NCI-H2171 treated with DMSO at 0.1 percent for 48 hours (cell line): ENCODE measurements at regions not wholly inside any gene's neighbourhood (a gene's known extent, or its start where the extent isn't known, plus 50 kb on each side); places are given as distances from the start of the nearest gene placed in this dataset.
A peak's percentile ranks its signal among the peaks of the same experiment; 100 is the strongest.
"Not testable (repeated sequence)": the region's sequence is repeated elsewhere in the genome, so short reads cannot be mapped to it uniquely, and the experiment has no call there.

Experiments used
- DNase-seq: peaks from one replicate; lab custom pipeline; 2025; lab: John Stamatoyannopoulos, UW

DNA sequence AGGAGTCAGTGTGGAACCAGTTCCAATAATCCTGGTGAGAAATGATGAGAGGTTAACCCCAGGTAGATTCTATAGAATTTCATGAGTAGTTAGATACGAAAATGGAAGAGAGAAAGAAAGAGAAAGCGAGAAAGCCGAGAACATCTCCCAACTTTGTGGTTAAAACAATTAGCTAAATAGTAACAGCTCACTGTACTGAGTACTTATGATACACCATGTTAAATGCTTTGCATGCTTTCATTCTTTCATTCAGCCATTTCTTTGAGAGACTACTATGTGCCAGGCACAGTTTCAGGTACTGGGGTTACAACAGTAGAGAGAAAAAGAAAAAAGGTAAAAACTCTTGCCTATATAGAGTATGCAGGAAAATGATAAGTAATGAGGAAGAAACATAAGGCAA is 109.7 kb upstream of the SYT6 start:
- no peak for DNase-seq

DNA sequence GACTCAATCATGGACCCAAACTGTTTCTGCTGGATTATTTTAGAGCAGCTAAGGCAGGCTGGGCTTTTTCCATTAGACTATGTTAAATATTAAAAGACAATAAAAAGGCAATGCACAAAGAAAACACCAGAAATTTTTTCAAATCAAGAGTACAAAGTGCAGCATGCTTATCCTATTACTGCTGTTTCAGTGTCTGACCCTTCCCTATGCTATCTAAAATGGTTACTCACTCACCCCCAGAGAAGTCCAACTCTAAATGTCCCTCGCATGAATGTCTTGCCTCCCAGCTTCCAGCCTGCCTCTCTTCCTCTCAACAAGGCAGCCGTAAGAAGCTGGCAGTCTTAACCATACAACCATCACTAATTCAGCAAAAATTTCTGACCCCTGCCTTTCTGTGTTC is 108.7 kb upstream of the SYT6 start:
- DNase-seq: no peak

DNA sequence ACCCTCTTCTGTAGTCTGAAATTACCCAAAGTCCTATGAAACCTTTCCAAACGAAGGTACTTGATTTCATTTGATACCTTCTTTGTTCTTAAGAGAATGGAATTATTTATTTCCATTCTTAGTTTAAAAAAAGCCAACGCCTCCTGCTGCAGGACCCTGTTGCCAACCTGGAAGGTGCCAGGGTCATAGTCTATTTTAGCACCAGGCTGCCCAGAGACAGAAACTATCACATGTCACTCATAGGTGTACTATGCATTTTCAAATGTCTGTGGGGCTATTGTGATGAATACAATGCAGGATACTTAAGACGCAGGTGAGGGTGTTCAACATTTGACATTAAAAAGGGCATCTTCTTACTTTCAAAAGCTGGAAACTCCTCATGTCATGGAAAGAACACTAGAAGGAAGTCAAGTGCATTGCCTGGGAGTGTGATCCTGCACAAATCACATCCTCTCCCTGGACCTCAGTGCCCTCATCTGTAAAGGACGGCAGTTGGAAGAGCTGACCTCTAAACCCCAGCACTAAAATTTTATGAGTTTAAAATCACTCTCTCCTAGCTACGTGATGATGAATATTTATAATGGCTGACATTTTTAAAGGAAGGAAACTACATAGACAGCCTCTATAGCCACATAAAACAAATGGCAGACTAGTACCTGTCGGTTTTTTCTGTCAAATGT is 107.3 kb upstream of the SYT6 start:
- DNase-seq: no peak

DNA sequence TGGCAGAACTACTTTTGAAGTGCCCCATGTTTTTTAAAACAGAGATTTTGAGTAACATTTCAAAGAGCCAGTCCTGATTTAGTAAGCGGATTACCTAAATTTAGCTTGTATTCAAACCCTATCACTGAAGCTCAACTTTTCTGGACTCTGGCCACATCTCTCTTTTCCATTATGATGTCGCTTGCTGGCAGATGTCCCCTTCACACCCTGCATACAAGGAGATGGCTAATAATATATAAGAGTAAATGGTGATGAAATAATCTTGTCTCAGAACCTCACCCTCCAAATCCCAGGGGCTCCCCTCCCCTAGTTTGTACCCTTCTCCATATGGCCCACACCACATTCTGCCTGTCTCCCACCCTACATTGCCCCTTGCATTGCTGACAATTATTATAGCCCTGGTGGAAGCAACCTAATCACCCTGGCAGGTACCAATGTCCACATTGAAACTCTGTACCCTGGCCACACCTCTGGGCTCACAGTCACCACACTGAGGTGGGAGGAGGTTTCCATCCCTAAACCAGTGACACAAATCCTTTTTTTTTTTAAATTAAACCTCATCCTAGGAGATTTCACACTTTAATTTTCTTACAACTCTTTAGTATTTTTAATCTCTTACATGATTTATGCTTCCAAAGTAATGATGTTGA is 106.0 kb upstream of the SYT6 start:
- no peak for DNase-seq

DNA sequence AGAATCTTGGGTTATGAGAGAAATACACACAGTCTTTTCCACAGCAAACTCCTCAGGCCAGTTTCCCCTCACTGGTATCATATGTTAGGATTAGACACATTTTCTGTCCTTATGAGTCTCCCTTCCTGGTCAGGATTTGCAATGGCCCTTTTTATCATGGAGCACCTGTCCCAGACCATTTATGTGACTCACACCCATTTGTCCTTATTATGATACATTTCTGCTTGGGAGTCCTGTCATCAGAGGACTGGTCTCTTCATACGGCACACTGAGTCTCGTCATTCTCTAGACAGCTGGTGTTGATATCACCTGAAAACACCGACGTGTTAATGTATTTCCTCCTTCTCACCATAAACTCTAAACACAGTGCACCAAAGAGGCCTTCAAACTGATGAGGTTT is 105.0 kb upstream of the SYT6 start:
- no peak for DNase-seq

DNA sequence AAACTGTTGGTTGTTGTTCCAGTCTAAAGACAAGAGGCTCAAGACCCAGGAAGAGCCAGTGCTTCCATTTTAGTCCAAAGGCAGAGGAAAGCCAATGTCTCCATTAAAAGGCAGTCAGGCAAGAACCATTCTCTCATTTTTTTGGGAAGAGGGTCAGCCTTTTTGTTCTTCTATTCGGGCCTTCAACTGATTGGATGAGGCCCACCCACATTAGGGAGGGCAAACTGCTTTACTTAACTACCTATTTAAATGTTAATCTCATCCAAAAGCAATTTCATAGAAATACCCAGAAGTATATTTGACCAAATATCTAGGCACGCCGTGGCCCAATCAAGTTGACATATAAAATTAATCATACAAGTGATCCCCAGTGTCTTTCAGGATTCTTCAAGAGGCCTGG is 104.4 kb upstream of the SYT6 start:
- no peak for DNase-seq

DNA sequence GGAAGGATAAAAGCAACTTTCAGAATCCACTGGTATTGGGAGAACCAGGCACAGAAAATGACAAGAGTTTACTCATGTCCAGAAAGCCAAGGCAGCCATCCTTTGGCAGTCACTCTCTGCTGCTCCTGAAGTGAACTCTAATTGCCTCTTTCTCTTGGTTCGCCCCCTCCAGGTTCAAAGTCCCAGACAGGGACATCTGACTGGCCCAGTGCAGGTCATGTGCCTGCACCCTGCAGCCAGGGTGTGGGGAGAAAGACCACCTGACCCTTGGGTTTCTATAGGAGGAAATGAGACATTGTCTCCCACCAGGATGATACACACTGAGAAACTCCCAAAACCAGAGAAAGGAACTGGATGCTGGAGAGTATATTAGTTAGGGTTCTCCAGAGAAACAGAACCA is 103.9 kb upstream of the SYT6 start:
- DNase-seq: no peak

DNA sequence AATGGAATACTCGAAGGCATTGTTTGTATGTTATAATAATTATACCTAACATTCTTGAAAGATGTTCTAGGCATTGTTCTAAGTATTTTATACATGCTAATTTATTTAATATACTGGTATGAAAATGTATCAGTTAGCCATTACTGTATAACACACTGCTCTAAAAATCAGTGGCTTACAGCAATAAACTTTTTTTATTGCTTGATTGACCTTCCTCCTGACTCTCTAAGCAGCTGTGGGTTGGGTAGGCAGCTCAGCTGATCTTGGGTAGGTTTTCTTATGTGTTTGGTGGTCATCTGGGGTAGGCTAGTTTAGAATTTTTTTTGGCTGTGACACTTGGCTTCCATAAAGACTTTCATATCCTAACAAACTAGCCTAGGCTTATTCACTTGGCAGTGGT is 100.2 kb upstream of the SYT6 start:
- DNase-seq: no peak

DNA sequence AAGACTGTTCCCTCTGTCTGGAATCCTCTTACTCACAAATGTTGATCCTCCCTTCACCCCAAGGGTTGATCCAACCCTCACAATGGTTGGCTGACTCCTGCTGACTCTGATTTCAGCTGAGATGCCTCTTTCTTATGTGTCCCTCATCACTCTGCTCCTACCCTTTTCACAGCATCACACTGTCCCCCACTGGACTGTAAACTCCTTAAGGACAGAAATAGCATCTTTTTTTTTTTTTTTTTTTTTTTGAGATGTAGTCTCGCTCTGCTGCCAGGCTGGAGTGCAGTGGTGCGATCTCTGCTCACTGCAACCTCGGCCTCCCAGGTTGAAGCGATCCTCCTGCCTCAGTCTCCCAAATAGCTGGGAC is 97.9 kb upstream of the SYT6 start:
- DNase-seq: no peak

DNA sequence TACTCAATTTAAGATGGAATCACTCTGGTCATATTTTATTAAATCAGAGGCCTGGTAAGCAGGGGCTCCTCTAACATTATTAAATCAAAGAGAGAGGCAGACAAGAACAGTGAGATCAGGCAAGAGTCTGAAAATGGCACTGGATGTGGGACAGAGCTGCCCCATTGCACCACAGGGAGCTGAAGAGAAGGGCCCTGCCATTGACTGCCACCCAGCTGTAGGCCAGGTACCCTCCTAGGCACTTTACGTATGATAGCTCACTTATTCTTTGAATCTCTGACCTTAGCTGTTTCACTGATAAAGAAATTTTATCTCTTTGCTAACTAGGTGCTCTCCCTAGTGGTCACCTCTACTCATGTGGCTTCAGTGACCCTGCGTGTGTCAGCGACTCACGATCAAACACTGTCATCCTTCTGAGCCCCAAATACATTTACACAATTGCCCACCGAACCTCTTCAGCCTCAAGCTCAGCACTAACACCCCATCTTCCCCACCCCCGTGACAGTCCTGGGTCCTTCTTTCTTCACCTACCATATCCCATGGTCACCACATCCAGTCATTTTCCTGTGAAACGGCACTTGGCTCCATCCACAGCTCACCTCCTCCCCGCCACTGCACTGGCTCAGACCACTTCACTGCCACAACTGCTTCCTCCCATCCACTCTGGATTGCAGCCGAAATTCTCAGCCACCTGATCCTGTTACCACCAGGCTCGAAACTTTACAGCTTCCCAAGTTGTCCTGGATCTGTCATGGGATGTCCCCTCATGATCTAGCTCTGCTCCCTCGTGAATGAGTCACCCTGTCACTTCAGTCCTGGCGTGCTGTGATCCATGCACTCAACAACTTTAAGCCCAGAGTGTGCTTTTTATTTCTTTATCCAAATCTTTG is 97.3 kb upstream of the SYT6 start:
- DNase-seq: no peak

DNA sequence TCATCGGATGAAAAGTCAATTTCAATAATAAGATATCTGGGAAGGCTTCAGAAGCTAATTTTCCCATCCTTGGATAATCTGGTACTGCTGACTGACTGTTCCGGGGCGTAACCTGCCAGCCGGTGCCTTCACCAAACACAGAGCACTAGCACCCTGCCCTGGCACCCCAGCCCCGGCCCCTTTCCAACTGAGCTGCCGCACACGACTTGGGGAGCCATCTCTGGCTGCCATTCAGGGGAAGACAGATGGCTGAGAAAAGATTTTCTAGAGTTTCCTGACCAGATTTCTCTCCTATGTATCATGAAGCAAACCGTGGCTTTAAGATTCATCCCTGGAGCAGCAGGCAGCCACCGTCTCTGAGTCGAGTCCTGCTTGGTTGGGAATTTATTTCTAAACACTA is 96.0 kb upstream of the SYT6 start:
- no peak for DNase-seq

DNA sequence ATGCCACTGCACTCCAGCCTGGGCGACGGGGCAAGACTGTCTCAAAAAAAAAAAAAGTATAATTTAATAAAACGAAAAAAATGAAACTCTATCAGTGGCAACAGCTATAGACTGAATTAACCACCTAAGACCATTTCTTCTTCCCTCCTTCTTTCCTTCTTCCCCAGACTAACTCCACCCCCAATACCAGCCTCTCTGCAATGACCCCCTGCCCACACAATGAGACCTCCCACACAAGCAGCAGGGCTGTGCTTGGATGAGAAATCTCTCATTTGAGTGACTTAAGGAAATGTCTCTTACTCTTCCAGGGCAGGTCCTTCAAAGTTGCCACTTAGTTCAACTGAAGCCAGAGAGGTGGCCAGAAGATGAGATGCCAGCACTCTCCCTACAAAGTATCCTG is 94.5 kb upstream of the SYT6 start:
- DNase-seq: no peak

DNA sequence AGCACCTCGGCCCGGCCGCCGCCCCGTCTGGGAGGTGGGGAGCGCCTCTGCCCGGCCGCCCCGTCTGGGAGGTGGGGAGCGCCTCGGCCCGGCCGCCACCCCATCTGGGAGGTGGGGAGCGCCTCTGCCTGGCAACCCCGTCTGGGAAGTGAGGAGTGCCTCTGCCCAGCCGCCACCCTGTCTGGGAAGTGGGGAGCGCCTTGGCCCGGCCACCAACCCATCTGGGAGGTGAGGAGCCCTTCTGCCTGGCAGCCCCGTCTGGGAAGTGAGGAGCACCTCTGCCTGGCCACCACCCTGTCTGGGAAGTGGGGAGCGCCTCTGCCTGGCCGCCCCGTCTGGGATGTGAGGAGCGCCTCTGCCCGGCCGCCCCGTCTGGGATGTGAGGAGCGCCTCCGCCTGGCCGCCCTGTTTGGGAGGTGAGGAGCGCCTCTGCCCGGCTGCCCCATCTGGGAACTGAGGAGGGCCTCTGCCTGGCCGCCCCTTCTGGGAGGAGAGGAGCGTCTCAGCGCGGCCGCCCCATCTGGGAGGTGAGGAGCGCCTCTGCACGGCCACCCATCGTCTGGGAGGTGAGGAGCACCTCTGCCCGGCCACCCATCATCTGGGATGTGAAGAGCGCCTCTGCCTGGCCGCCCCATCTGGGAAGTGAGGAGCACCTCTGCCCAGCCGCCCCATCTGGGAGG is 89.0 kb upstream of the SYT6 start:
- DNase-seq: not testable (repeated sequence)

DNA sequence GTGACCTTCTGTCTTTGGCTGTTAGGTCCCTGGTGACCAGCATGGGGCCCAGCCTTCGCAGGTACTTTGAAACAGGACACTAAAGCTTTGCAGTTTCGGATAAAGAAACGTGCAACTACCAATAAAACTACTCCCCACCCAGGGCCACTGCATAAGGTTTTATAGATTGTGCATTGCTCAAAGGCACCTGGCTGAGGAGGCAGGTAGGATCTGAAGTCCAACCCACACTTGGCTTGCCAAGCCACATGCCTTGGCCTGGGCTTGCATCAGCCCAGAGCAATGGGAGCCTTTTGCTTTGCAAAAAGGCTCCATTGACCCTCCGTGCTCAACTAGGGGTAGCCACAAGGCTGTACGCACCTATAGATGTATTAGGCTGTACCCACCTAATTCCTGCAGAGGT is 84.4 kb upstream of the SYT6 start:
- DNase-seq: no peak

DNA sequence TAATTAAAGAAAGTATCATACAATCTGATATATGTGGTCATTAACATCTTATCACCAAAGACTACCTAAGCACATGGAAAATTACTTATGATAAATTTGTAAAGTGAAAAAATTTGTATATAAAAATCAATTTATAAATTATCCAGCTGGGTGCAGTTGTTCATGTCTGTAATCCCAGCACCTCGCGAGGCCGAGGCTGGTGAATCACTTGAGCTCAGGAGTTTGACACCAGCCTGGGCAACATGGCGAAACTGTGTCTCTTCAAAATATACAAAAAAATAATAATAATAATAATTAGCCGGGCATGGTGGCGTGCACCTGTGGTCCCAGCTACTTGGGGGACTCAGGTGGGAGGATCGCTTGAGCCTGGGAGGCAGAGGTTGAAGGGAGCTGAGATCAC is 82.8 kb upstream of the SYT6 start:
- no peak for DNase-seq

DNA sequence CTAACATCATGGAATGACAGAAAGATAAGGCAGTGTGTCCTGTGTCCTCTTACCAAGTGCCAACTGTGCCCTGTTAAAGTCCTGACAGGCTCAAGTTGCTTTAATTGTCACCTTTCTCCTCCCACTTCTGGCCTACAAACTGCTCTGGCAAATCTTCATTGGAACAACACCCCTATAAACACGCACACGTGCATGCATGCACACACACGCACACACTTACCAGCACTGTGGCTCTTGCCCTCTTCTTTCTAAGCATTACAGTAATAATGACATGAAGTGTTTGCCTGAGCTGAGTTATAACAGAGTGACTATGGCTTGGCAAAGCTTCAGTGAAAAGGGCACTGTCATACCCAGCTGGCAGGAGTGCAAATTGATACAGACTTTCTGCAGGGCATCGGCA is 82.3 kb upstream of the SYT6 start:
- peak; percentile 70 for DNase-seq

DNA sequence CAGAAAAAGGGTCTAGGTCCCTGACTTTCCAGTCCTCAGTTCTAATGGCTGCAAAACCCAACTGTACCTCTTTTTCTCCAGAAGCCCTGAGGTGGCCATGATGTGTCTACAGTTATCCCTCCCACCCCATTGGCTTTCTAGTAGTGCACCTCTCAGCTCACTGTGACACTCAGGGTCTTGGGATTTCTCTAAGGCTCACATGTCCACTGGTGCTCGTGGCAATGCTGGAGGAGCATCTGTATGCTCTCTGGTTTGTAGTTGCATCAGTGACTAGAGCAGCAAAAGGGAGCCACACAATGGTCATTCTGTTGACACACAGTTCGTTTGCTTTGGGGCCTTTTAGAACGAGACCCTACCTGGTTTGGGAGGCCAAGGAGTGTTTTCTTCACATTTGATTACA is 81.6 kb upstream of the SYT6 start:
- DNase-seq: no peak

DNA sequence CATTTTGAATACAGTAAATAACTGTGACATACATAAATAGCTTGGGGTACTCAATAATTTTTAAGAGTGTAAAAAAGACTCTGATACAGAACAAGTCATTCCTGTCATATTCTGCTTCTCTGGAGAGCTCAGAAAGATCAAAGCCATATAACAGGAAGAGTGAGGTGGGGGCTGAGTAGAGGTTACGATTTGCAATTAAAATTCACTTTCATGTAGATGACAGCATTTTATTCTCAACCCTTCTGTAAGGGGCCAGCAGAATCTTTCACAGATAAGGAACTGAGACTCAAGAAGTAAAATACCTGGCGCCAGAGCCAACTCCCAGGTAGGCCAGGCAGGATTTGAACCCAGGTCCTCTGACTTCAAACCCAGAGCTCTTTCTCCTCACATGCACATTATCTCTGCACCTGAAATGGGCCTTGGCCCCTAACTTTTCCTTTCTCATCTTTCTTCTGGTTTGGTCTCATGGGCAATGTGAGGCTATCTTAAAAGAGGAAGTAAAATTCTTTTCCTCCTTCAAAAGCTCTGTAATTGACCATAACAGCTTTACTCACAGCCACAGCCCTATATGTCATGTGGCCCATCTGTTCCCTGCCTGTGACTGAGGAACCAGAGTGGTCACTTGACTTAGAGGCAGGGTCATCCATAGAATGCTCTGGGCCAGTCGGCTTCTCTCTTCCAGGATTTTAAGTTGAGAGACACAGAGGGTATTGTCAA is 80.9 kb upstream of the SYT6 start:
- no peak for DNase-seq

DNA sequence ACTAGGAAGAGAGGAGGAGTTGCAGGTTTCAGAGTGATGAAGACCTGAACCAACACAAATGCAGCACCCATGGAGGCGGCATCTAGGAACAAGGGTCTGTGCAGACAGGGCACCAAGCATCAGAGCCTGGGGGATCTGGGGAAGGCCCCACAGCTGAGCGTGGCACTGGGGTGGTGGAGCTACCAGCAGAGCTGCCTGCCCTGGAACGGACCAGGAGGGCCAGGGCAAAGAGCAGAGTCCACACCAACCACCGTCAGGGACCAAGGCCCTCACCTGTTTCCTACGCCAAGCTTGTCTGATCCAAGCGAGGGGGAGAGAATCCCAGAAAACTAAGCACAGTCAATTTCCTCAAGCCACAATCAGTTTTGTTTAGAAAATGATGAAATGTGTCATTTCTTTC is 79.0 kb upstream of the SYT6 start:
- no peak for DNase-seq

DNA sequence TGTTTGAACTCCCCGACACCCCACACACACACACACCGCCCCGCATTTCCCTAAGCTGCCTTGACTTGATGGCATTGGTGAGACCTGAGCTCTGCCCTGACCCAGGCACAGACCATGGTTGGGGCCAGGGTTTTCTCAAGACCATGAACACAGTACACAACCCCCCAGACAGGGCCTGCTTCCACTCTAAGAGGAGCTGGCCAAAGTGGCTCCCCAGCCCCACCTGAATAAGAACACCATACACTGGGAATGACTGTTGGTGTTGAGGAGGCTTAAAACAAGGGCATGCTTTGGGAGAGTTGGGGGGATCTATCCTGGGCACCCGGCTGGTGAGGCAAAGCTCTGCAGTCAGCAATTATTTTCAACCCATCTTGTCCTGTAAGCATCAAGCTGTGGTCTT is 77.6 kb upstream of the SYT6 start:
- no peak for DNase-seq

DNA sequence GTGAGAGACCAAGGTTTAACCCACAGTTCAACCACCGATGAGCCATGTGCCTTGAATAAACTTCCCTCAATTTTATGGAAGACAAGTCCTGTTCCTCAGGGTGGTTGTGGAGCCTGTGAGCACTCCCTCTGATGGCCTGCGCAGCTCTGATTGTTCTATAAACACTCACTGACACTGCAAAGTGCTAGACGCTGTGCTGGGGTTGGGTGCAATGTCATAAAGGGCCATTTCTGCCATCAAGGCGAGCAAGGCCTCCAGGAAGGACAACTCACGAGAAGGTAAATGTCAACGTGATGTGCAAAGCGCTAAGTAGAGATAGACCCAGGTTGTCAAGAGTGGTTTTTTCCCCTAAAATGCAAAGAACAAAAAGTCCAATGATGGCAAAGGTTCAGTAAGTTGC is 75.7 kb upstream of the SYT6 start:
- no peak for DNase-seq

DNA sequence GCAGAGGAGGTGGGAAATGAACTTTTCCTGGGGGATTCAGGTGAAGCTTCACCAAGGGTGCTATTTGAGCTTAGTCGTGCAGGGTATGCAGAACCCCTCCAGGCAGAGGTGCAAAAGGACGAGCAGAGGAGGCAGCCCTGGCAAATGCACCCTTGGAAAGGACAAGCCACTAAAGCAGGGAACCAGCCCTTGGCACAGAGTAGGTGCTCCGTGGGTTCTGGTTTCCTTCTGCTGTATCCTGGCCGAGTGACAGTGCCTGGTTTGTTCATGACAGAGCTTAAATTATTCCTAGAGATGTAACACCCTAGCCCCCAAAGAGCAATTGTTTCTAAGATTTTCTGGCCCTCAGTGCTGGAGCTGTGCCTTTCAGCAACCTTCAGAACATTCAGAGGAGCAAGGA is 73.4 kb upstream of the SYT6 start:
- no peak for DNase-seq
